Trophoblast cell (in vitro differentiated cells and primary cell): ENCODE measurements at regions not wholly inside any gene's neighbourhood (a gene's known extent, or its start where the extent isn't known, plus 50 kb on each side); places are given as distances from the start of the nearest gene placed in this dataset.
"Not testable (repeated sequence)": the region's sequence is repeated elsewhere in the genome, so short reads cannot be mapped to it uniquely, and the experiment has no call there.

Experiments
- DNase-seq, 2 donors: peaks; one replicate each; pipeline ENCODE4 v3.0.0-alpha.2; 2016
- H2AFZ ChIP-seq: 2 replicates; pipeline ENCODE4 v1.6.1; 2013; ENCODE audit warnings: low read length, moderate library complexity, mild to moderate bottlenecking; ENCODE audit not compliant: insufficient read depth, poor library complexity
- H2AK5ac ChIP-seq: 2 replicates; pipeline ENCODE4 v1.6.1; 2013; ENCODE audit warnings: mild to moderate bottlenecking, low read length
- H2BK120ac ChIP-seq: 2 replicates; pipeline ENCODE4 v1.6.1; 2013; ENCODE audit warnings: low read length, mild to moderate bottlenecking, moderate library complexity; ENCODE audit not compliant: insufficient read depth, poor library complexity
- H2BK12ac ChIP-seq: 2 replicates; pipeline ENCODE4 v1.6.1; 2013; ENCODE audit warnings: mild to moderate bottlenecking, low read length, moderate library complexity
- H2BK5ac ChIP-seq: 2 replicates; pipeline ENCODE4 v1.6.1; 2013; ENCODE audit warnings: low read length, low read depth, moderate library complexity, mild to moderate bottlenecking; ENCODE audit not compliant: poor library complexity
- H3K14ac ChIP-seq: 2 replicates; pipeline ENCODE4 v1.6.1; 2013; ENCODE audit warnings: mild to moderate bottlenecking, low read length
- H3K18ac ChIP-seq: 2 replicates; pipeline ENCODE4 v1.6.1; 2013; ENCODE audit warnings: mild to moderate bottlenecking, low read length
- H3K23ac ChIP-seq: 2 replicates; pipeline ENCODE4 v1.6.1; 2013; ENCODE audit warnings: low read length
- H3K27ac ChIP-seq: 2 replicates; pipeline ENCODE4 v1.5.1; 2013; ENCODE audit warnings: low read depth, mild to moderate bottlenecking, inconsistent platforms, low read length, moderate library complexity
- H3K27me3 ChIP-seq: 2 replicates; pipeline ENCODE4 v1.6.1; 2013; ENCODE audit warnings: inconsistent platforms, mild to moderate bottlenecking, low read length, moderate library complexity; ENCODE audit not compliant: insufficient read depth
- H3K36me3 ChIP-seq, 2 experiments: 1 replicate in 1 of 2; 2 replicates in 1 of 2; pipeline ENCODE4 v1.6.1; 2013; ENCODE audit warnings: low read length in 2 of 2, mild to moderate bottlenecking in 2 of 2, moderate library complexity in 1 of 2; ENCODE audit not compliant: insufficient read depth in 2 of 2, control insufficient read depth in 1 of 2
- H3K4ac ChIP-seq: 2 replicates; pipeline ENCODE4 v1.6.1; 2013; ENCODE audit warnings: low read depth, mild to moderate bottlenecking, low read length, moderate library complexity
- H3K4me1 ChIP-seq, 2 experiments: 1 replicate in 1 of 2; 2 replicates in 1 of 2; pipeline ENCODE4 v1.6.1; 2013; ENCODE audit warnings: low read length in 2 of 2, mild to moderate bottlenecking in 2 of 2, moderate library complexity in 1 of 2; ENCODE audit not compliant: insufficient read depth in 2 of 2, control insufficient read depth in 1 of 2
- H3K4me2 ChIP-seq: 2 replicates; pipeline ENCODE4 v1.6.1; 2013; ENCODE audit warnings: inconsistent platforms, mild to moderate bottlenecking, low read length, moderate library complexity
- H3K4me3 ChIP-seq: 2 replicates; pipeline ENCODE4 v1.5.1; 2013; ENCODE audit warnings: mild to moderate bottlenecking, low read depth, low read length, inconsistent platforms
- H3K79me1 ChIP-seq: one replicate; pipeline ENCODE4 v1.6.1; 2013; ENCODE audit warnings: low read length
- H3K79me2 ChIP-seq: 2 replicates; pipeline ENCODE4 v1.6.1; 2013; ENCODE audit warnings: low read length, mild to moderate bottlenecking; ENCODE audit not compliant: control insufficient read depth, insufficient read depth, poor library complexity
- H3K9ac ChIP-seq: 2 replicates; pipeline ENCODE4 v1.6.1; 2013; ENCODE audit warnings: mild to moderate bottlenecking, low read length
- H3K9me3 ChIP-seq: 2 replicates; pipeline ENCODE4 v1.6.1; 2013; ENCODE audit warnings: low read depth, mild to moderate bottlenecking, control low read depth, inconsistent platforms, low read length; ENCODE audit not compliant: insufficient read depth
- H4K12ac ChIP-seq: 2 replicates; pipeline ENCODE4 v1.6.1; 2013; ENCODE audit warnings: low read depth, mild to moderate bottlenecking, low read length, moderate library complexity
- H4K8ac ChIP-seq: 2 replicates; pipeline ENCODE4 v1.6.1; 2013; ENCODE audit warnings: low read depth, mild to moderate bottlenecking, low read length, moderate library complexity
- H4K91ac ChIP-seq: one replicate; pipeline ENCODE4 v1.6.1; 2013; ENCODE audit warnings: low read depth, mild to moderate bottlenecking, low read length, moderate library complexity
- WGBS: extraction: QIAGEN DNeasy Blood & Tissue Kit; methylation state at CpG from one replicate; pipeline ENCODE4 v1.1.7; 2013; ENCODE audit warnings: missing lambda C conversion rate; ENCODE audit not compliant: insufficient read length, insufficient coverage; ENCODE audit errors: extremely low coverage; 5-methylcytosine and 5-hydroxymethylcytosine counted together

- H3K4me1 ChIP-seq = no peaks in the 10 kb centered on the region
- H3K4ac ChIP-seq = no peak overlapping the region
- H3K27ac ChIP-seq = no peak overlapping the region
- no peaks in the 10 kb centered on the region for H3K79me1 ChIP-seq
- H3K79me2 ChIP-seq = no peaks in the 10 kb centered on the region
- no CpG with 5 or more reads among the region's 3 CpGs for WGBS
- no peak overlapping the region for H3K14ac ChIP-seq
- H3K36me3 ChIP-seq = no peaks in the 10 kb centered on the region
- no peaks in the 10 kb centered on the region for H3K9me3 ChIP-seq
- H4K91ac ChIP-seq = no peak overlapping the region
- H2AK5ac ChIP-seq = no peak overlapping the region
- H4K12ac ChIP-seq = no peak overlapping the region
- no peaks in the 10 kb centered on the region for H3K27me3 ChIP-seq
- no peak for DNase-seq
- H3K4me2 ChIP-seq = no peak overlapping the region
- no peak overlapping the region for H4K8ac ChIP-seq
- H3K9ac ChIP-seq = no peak overlapping the region
- no peak overlapping the region for H2BK120ac ChIP-seq
- no peak overlapping the region for H3K18ac ChIP-seq
- no peak overlapping the region for H2AFZ ChIP-seq
- no peak overlapping the region for H2BK12ac ChIP-seq
- no peak overlapping the region for H3K23ac ChIP-seq
- H3K4me3 ChIP-seq = no peak overlapping the region
- no peak overlapping the region for H2BK5ac ChIP-seq
Observed at GRCh38 chr6:20271818-20272217, 59.5 kb upstream of the MBOAT1 start.

- no peak overlapping the region for H3K18ac ChIP-seq
- no peaks in the 10 kb centered on the region for H3K36me3 ChIP-seq
- no peak overlapping the region for H2BK120ac ChIP-seq
- H3K9ac ChIP-seq = no peak overlapping the region
- no peak overlapping the region for H3K23ac ChIP-seq
- DNase-seq = no peak
- no peak overlapping the region for H3K4ac ChIP-seq
- no peak overlapping the region for H2AFZ ChIP-seq
- no peak overlapping the region for H3K27ac ChIP-seq
- H3K4me2 ChIP-seq = no peak overlapping the region
- H3K27me3 ChIP-seq = no peaks in the 10 kb centered on the region
- no peaks in the 10 kb centered on the region for H3K79me1 ChIP-seq
- H3K9me3 ChIP-seq = no peaks in the 10 kb centered on the region
- H2BK12ac ChIP-seq = no peak overlapping the region
- H4K91ac ChIP-seq = no peak overlapping the region
- H4K8ac ChIP-seq = no peak overlapping the region
- no peaks in the 10 kb centered on the region for H3K79me2 ChIP-seq
- no peaks in the 10 kb centered on the region for H3K4me1 ChIP-seq
- no peak overlapping the region for H3K4me3 ChIP-seq
- no peak overlapping the region for H2BK5ac ChIP-seq
- no peak overlapping the region for H3K14ac ChIP-seq
- H2AK5ac ChIP-seq = no peak overlapping the region
- WGBS = no CpG with 5 or more reads among the region's 4 CpGs
- H4K12ac ChIP-seq = no peak overlapping the region
Observed at GRCh38 chr6:20274137-20274536, 61.9 kb upstream of the MBOAT1 start.

DNA sequence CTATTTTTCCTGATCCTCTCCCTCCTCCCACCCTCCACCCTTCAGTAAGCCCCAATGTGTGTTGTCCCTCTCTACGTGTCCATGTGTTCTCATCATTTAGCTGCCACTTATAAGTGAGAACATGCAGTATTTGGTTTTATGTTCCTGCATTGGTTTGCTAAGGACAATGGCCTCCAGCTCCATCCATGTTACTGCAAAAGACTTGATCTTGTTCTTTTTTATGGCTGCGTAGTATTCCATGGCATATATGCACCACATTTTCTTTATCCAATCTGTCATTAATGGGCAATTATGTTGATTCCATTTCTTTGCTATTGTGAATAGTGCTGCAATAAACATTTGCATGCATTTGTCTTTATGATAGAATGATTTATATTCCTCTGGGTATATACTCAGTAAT lies 63.6 kb upstream of the MBOAT1 start:
- not testable (repeated sequence) for H4K8ac ChIP-seq, H3K4ac ChIP-seq, H2BK120ac ChIP-seq, H3K23ac ChIP-seq, H3K4me1 ChIP-seq, H3K27ac ChIP-seq, H3K18ac ChIP-seq, H4K12ac ChIP-seq, DNase-seq, H2AK5ac ChIP-seq, H4K91ac ChIP-seq, H3K9ac ChIP-seq, H3K14ac ChIP-seq, H3K27me3 ChIP-seq, H2BK12ac ChIP-seq, H3K79me1 ChIP-seq, H2BK5ac ChIP-seq, H2AFZ ChIP-seq, H3K9me3 ChIP-seq, H3K4me3 ChIP-seq, H3K36me3 ChIP-seq, H3K4me2 ChIP-seq, H3K79me2 ChIP-seq
- WGBS = no CpG with 5 or more reads among the region's 2 CpGs

DNA sequence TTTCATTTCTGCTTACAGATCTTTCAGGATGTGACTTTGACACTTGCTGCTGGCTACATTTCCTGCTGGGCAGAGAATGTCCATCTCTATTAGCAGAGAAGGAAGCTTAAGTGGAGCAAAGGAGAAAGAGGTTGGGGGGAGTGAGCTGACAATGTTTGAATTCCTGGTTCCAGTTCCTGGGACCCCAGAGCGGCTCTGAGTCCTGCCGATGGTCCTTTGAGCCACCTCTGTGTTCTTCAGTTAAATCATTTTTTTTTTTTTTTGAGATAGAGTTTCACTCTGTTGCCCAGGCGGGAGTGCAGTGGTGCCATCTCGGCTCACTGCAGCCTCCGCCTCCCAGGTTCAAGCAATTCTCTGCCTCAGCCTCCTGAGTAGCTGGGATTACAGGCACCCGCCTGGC lies 65.5 kb upstream of the MBOAT1 start:
- not testable (repeated sequence) for H3K4me1 ChIP-seq, H4K12ac ChIP-seq, H2BK120ac ChIP-seq, H2BK12ac ChIP-seq, H3K36me3 ChIP-seq, H2AK5ac ChIP-seq, H3K79me1 ChIP-seq, H3K27ac ChIP-seq, H4K8ac ChIP-seq, H3K4me3 ChIP-seq, H3K9ac ChIP-seq, H3K9me3 ChIP-seq, H3K14ac ChIP-seq, H3K27me3 ChIP-seq, H2BK5ac ChIP-seq, H3K18ac ChIP-seq, H3K4ac ChIP-seq, H3K79me2 ChIP-seq, H3K23ac ChIP-seq, H3K4me2 ChIP-seq, H2AFZ ChIP-seq, H4K91ac ChIP-seq, DNase-seq
- WGBS = no CpG with 5 or more reads among the region's 6 CpGs
